AML-193 (cell line): ENCODE measurements at regions not wholly inside any gene's neighbourhood (a gene's known extent, or its start where the extent isn't known, plus 50 kb on each side); places are given as distances from the start of the nearest gene placed in this dataset.

Source experiments
- DNase-seq, 2 experiments: peaks; one replicate each; lab custom pipeline; 2025; lab: John Stamatoyannopoulos, UW

DNA sequence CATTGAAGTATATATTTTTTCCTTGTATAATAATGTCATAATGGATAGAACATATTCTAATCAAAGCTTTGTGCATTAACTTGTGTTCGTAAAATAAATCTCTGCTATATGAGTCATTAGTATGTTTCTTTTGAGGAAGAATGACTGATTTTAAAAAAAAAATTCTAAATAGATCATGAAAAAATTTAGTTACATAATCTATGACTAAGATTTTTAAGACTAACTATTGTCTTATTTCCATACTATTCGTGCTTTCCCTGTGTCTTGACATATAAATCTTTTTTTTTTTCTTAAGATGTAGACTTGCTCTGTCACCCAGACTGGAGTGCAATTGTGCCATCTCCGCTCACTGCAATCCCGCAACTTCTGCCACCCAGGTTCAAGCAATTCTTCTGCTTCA lies 226.1 kb downstream of the DSEL start:
- no peak for DNase-seq

- no peak for DNase-seq
These were observed 230.9 kb downstream of the DSEL start for GRCh38 chr18:67285583-67285982.

- DNase-seq, result no peak
These were observed 233.7 kb downstream of the DSEL start for GRCh38 chr18:67282796-67283195.

DNA sequence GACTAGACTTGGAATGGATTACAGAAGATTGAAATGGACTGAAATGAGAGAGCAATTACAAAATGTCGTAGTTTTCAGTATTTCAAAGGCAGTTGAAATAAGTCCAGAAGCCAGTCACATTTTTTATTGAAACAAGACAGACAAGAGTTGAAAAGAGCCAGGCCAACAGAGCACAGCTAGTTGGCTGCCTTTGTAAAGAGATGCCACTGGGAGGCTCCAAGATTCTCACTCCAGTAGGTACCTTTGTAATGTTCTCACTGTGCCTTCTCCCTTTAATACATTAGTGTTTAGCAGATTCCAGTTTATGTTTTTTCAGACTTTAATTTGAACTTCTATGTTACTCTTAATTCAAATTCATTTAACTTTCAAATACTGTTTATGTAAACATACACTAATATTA lies 234.8 kb downstream of the DSEL start:
- DNase-seq, result no peak

GRCh38 chr18:67280486-67281242 lies 235.9 kb downstream of the DSEL start:
- DNase-seq, result no peak

DNA sequence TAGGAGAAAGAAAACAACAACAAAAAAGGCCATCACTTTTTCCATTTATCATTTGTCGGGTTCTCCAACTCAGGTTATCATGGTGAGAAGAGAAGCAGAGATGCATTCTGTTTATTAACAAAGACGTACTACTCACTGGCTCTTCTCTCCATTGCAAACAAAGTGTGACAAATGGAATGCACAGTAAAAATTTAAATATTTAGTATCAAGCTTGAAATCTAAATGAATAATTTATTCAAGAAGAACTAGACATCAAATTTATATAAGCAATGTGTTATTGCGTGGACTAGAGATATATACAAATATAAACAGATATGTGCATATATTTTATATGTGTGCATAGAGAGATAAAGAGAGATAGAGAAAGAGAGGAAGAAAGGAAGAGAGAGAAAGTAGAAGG lies 236.5 kb downstream of the DSEL start:
- DNase-seq, result no peak

DNA sequence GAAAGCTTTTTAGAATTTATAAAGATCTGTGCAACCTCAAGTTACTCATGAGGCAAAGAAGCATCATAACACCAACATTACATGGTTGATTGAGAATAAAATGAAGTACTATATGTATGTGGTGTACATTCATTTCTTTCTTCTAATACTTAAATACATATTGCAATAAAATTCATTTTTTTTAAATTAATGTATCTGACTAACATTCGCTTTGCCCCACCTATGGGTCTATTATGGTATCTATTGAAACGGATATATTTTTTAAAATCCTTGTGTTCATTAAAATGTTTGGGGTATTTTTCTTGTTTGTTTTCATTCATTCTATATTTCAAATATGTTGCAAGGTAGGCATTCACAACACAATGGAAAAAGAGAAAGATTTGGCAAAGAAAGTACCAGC lies 237.5 kb downstream of the DSEL start:
- DNase-seq, result no peak

GRCh38 chr18:67276638-67277037 lies 239.9 kb downstream of the DSEL start:
- no peak for DNase-seq

- no peak for DNase-seq
These were observed 243.2 kb downstream of the DSEL start for GRCh38 chr18:67273288-67273687.

DNA sequence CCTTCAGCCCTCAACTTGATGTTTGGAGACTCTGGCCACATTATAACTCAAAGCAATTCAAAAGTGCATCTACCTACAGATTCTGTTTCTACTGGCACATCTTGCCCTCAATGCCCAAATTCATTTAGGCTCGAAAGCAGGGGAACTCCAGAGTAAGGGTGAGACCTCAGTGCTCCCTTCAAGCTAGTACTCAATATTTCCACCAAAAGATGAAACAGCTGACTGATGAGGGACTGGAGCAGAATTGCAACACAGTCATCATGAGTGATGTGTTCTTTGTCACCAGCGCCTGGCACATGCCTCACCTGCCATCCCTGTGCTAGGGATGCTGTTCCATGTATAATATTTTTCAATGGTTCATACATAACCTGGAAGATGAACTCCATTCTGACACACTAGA lies 247.3 kb downstream of the DSEL start:
- DNase-seq, result no peak

- DNase-seq, result no peak
These were observed 248.0 kb downstream of the DSEL start for GRCh38 chr18:67268530-67268929.

DNA sequence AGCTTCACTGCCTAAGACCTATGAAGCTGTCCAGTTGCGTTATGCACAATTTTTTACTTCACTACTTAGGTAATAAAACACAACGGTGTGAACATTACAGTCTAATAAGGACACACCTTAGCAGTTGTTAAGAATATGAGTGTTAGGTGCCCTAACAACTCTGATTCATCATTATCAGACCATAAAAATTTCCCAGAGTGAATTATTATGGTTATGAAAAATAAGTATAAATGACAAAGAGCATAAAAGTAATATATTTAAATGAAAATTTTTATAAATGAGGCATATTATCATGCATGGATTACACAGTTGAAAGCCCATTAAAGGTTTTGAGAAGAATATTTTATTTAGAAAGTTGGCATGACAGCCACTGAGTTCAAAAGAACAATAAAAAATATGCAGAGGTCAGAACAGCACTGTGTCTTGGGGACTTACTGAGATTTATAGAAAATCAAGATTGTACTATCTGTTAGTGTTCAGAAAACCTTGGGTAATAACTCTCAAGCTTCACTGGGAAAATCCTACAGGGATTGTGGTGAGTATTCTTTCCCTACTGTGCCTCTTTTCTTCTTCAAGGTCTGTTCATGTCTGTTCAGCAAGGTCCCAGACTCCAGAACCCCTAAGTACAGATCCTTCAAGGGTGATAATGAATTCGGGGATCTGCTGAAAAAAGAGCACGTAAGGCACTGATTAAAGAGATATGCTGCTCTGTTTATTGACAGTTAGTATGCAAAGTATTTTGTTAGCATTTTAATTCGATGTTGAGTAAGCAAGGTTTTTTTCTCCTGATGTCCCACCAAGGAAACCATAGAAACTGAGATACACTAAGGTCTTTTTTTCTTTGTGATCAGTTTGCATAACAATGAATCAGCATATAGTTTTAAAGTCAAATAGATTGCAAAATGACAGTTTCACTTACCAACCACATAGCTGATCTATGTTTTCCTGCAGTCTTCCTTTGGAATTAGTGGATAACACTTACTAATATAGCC lies 250.0 kb downstream of the DSEL start:
- peak in 1 of 2 experiments; percentile 1 for DNase-seq

- peak; percentile 17 to 31 for DNase-seq
These were observed 250.9 kb downstream of the DSEL start for GRCh38 chr18:67265464-67266245.

GRCh38 chr18:67261931-67262552 lies 254.5 kb downstream of the DSEL start:
- no peak for DNase-seq

DNA sequence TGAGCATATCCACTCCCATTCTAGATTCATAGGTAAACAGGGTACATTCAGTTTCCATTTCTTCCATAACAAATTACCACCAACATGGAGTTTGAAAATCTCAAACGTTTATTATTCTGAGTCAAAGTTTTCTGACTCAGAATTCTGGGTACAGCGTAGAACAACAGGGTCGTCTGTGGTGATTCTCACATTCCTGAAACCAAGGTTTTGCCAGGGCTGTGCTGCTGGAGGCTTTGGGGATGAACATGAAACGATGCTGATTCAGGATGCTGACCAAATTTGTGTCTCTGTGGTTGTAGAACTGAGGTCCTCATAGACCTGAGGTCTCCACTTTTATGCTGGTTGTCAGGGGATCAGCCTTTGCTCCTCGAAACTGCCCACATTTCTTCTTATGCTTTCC lies 255.7 kb downstream of the DSEL start:
- no peak for DNase-seq

GRCh38 chr18:67250776-67251424 lies 265.6 kb downstream of the DSEL start:
- DNase-seq, result no peak

- no peak for DNase-seq
These were observed 272.5 kb downstream of the DSEL start for GRCh38 chr18:67243799-67244587.

- DNase-seq, result no peak
These were observed 274.5 kb downstream of the DSEL start for GRCh38 chr18:67242001-67242400.

DNA sequence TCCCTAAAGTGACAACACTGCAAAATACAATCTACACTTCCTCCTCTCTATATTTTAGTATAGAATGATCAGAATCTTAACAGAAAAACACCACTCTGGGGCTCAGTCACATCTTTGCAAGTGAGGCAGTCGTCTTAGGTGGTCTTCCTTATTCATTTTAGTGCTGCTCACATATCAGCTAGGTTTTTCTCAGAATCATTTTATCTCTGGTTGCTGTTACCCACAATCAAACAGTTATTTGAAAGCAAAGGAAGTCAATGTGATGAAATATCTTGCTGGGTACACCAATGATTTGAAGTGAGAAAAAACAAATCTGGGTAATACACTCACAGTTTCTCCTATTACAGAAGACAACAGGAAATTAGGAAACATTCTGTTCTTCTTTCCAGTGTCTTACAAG lies 275.2 kb downstream of the DSEL start:
- DNase-seq, result no peak

DNA sequence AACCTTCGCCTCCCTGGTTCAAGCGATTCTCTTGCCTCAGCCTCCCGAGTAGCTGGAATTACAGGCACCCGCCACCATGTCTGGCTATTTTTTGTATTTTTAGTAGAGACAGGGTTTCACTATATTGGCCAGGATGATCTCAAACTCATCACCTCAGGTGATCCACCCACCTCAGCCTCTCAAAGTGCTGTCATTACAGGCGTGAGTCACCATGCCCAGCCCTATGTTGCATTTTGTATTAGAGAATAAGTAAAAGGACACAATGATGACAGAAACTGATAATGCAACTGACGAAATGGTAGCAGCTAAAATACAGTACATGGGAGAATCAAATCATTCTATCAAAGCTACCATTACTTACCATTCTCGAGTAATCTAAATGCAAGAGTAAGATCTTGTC lies 276.7 kb downstream of the DSEL start:
- no peak for DNase-seq

DNA sequence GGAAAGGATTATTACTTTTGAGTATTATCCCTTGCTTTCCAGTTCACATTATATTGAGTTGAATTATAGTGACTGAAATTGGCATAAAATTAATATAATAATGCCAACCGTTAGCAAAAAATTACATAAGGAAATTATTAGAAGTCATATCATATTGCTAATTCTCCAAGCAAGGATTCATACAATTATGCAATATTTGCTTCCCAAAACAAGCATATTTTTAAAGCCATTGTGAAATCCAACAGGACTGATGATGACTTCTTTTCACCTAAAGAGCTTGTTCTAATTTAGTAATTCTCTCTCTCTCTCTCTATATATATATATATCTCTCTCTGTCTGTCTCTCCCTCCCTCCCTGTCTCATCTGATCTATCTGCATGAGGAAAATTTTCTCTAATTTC lies 283.5 kb downstream of the DSEL start:
- no peak for DNase-seq
